GM21447 (cell line): ENCODE measurements at regions not wholly inside any gene's neighbourhood (a gene's known extent, or its start where the extent isn't known, plus 50 kb on each side); places are given as distances from the start of the nearest gene placed in this dataset.
"Not testable (repeated sequence)": the region's sequence is repeated elsewhere in the genome, so short reads cannot be mapped to it uniquely, and the experiment has no call there.

Experiments
- ATAC-seq: cut with Tn5 transposase; IDR thresholded peaks from one replicate; pipeline ENCODE4 v1.9.1; 2021; ENCODE audit not compliant: unreplicated experiment

DNA sequence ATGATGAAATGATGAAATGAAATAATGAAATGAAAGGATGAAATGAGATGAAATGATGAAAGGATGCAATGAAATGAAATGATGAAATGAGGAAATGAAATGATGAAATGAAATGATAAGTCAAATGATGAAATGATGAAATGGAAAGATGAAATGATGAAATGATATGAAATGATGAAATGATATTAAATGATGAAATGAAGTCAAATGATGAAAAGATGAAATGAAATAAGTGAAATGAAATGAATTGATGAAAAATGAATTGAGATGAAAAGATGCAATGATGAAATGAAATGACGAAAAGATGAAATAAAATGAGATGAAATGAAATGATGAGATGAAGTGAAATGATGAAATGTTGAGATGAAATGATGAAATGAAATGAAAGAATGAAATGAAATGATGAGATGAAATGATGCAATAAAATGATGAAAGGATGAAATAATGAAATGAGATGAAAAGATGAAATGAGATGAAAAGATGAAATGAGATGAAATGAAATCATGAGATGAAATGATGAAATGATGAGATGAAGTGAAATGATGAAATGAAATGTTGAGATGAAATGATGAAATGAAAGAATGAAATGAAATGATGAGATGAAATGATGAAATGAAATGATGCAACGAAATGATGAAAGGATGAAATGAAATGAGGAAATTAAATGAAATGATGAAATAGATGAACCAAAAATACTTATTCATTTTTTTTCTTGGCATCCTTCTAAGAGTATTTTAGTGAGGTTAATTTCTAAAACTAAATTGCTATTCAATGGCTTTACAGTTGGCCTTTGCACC is 139.8 kb upstream of the ERV3-1 start:
- ATAC-seq, result not testable (repeated sequence)

DNA sequence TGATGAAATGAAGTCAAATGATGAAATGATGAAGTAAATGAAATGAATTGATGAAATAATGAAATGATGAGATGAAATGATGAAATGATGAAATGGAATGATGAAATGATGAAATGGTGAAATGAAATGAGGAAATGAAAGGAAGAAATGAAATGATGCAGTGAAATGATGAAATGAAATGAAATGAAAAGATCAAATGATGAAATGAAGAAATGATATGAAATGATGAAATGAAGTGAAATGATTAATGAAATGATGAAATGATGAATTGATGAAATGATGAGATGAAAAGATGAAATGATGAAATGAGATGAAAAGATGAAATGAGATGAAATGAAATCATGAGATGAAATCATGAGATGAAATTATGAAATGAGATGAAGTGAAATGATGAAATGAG is 139.2 kb upstream of the ERV3-1 start:
- not testable (repeated sequence) for ATAC-seq

DNA sequence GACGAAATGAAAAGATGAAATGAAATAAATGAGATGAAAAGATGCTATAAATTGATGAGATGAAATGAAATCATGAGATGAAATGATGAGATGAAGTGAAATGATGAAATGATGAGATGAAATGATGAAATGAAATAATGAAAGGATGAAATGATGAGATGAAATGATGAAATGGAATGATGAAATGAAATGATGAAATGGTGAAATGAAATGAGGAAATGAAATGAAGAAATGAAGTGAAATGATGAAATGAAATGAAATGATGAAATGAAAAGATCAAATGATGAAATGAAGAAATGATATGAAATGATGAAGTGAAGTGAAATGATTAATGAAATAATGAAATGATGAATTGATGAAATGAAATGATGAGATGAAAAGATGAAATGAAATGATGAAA is 138.5 kb upstream of the ERV3-1 start:
- not testable (repeated sequence) for ATAC-seq

DNA sequence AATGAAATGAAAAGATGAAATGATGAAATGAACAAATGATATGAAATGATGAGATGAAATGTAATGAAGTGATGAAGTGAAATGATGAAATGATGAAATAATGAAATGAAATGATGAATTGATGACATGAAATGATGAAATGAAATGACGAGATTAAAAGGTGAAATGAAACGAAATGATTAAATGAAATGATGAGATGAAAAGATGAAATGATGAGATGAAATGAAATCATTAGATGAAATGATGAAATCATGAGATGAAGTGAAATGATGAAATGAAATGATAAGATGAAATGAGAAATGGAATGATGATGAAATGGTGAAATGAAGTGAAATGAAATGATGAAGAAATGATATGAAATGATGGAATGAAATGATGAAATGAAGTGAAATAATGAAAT is 138.1 kb upstream of the ERV3-1 start:
- ATAC-seq, result not testable (repeated sequence)

DNA sequence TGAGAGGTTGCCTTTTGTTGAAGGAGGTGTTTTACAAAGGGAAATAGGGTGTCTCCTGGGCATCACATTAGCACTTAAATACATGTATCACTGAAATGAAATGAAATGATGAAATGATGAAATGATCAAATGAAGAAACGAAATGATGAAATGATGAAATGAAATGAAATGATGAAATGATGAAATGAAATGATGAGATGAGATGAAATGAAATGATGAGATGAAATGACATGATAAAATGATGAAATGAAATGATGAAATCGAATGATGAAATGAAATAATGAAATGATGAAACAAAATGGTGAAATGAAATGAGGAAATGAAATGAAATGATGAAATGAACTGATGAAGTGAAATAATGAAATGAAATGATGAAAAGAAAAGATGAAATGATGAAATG is 137.6 kb upstream of the ERV3-1 start:
- not testable (repeated sequence) for ATAC-seq

DNA sequence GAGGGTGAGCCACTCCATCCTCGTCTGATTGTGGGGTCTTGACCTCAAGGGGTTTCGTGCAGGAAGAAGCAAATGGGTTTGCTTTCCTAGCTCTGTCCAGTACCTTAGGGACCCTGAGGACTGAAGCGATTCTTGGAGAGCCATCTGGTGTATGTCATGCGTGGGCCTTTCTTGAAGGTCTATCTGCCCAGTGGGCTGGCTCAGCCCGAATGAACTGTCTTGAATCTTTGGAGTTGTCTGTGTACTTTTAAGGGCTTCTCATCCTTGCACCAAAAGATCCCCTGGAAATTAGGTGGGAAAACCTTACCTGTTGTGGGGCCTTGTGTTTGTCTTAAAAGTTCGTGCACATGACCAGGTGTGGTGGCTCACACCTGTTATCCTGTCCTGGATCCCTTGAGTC is 135.4 kb upstream of the ERV3-1 start:
- ATAC-seq, result not testable (repeated sequence)

DNA sequence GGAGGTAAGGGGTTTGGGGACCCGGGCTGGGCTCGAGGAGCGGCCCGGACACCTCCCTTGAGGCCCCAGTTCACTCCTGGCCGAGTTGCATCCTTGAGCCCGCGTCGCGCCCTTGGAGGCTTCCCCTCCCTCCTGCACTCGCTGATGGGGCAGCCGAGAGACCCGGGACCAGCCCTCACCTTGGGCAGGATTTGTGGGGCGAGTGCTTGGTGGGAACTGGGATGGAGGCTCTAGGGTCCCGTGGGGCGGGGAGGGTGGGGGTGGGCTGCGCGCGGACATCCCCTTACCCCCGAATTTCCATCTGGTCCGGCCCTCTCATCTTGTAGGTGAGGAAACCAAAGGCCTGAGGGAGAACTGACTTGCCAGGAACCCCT is 134.9 kb upstream of the ERV3-1 start:
- ATAC-seq, result not testable (repeated sequence)

DNA sequence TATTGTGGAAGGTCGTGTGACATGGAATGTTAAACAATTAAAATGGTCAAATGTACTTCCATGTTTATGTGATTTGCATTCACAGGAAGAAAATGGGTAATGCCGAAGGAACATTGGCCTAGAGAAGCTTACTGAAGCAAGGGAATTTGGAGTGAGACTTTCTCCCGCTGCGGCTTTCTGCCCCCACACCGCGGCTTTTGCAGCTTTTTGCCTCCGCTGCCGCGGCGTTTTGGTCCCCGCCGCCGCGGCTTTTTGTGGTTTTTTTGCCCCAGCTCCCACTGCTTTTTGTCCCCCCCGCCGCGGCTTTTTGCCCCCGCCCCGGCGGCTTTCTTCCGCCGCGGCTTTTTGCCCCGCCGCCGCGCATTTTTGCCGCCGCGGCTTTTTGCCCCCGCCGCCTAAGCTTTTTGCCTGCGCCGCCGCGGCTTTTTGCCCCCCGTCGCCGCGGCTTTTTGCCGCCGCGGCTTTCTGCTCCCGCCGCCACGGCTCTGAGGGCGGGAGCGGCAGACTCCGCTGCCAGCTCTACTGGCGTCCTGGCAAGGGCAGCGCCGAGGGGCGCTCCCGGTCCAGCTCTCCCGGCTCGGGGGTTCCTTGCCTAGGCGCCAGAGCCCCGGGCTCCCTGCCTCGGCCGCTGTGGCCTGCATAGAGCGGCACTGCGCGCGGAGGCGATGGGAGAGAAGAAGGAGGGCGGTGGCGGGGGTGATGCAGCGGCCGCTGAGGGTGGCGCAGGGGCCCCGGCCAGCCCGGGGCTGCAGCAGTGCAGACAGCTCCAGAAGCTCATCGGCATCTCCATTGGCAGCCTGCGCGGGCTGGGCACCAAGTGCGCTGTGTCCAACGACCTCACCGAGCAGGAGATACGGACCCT is 134.3 kb upstream of the ERV3-1 start:
- ATAC-seq, result not testable (repeated sequence)

DNA sequence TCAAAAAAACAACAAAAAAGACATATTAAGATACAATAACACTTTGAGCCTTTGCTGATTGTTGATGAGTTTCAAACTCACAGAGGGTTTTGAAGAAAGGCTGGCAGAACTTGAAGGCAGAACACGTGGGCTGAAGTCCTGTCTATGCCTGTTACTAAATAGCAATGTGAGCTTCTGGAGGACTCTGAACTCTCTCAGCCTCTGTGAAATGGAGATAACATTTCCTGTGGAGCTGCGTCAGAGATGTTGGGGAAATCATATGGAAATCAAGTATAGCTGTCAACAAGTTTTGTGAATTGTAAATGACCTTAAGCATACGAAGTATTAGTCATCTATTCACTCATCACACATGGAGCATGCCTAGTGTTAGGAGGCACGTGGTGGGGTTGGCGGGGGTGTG is 130.4 kb upstream of the ERV3-1 start:
- ATAC-seq, result not testable (repeated sequence)

DNA sequence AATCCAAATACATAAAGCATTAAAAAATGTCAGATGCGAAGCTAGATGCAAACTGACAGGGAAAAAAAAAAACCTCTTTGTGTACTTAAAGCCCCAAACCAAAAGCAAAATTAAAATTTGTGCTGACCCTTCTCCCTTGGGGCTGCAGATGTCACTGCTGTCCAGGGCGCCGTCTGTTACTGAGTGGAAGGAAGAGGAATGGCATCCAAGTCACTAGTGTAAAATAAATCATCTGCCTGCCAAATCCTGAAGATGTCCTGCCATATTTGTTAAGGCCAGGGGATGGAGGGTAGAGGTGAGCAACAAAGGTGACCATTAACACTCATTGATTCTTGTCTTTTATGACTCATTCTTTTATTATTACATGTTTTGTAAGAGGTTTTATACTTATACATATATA is 126.6 kb upstream of the ERV3-1 start:
- not testable (repeated sequence) for ATAC-seq

DNA sequence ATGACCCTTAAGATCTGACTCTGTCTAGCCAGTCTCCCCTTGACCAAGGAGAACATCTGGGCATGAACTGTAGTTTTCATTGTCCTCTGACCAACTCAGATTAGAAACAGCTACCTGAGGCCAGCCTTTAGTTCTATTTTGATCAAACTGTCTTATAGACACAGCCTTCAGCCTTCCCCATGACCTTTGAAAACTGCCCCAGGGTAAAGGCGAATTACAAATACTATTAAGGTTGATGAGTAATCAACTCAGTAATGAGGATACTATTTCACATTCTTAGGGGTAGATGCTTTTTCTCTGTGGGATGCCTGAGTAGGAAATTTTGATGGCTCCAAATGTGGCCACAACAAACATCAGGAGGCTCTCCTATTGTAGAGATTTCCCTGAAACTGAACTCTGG is 125.8 kb upstream of the ERV3-1 start:
- not testable (repeated sequence) for ATAC-seq

DNA sequence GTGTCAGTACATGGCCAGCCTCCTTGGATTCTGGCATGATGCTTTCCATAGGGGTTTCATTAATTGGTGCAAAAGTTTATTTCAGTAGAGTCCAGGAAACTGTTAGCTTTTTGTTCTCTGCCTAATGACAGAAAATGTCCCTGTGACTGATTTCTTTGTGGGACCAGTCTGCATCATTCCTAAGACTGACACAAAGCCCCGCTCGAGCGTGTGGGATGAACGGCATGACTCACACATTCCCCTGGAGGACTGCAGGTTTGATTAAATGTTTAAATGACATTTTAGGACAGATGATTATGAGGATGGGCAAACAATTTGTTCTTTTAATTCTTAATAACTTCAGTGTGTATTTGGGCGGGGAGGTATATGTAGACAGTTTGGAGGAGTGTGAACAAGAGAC is 120.9 kb upstream of the ERV3-1 start:
- not testable (repeated sequence) for ATAC-seq

DNA sequence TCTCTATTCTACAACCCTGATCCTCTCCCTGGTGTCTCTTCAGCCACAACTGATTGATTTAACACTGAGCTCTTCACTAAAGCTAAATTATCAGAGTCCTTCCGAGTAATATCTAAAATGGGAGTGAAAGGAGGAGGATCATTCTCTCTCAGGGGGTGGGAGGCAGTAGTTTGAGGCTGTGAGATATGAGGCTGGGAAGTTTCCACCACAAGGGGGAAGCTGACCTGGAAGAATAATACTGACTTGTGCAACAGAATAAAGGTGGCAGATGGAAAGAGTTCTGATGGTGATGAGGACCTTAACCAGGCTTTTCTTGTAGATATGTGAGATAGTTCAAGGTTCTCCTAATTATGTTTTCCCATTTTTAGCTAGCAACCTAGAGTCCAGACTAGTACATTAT is 118.1 kb upstream of the ERV3-1 start:
- not testable (repeated sequence) for ATAC-seq

DNA sequence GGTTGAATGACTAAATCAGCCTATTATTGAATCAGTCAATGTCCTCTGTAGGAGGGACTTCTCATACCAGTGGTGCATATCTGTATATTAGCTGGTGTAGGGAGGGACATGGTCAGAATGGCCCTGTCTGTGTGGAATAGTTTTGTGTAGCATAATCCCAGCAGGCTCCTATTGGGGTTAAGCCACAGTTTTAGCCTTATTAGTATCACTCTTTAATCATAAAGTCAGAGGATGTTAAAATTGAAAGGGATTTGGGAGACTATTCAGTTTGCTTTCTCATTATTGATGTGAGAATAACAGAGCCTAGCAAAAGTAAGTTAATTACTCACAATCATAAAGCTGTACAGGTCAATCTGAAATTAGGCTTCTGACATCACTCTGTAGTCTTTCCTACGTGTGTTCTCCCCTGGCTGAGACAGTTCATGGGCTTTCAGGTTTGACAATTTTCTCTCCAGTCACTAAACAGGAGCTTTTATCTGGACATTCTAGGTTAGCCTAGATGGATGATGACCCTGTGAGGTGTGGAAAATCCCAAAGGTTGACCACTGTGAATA is 99.2 kb upstream of the ERV3-1 start:
- not testable (repeated sequence) for ATAC-seq

DNA sequence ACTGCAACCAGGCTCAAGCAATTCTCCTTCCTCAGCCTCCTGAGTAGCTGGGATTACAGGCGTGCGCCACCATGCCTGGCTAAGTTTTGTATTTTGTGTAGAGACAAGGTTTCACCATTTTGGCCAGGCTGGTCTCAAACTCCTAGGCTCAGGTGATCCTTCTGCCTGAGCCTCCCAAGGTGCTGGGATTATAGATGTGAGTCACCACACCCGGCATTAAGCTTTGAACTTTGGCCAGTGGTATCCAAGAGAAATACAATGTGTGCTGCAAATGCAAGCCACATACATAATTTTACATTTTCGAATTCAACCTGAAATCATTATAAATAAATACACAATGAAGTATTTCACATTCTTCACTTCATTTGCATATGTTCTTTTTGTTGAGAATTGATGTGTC is 94.0 kb upstream of the ERV3-1 start:
- not testable (repeated sequence) for ATAC-seq

DNA sequence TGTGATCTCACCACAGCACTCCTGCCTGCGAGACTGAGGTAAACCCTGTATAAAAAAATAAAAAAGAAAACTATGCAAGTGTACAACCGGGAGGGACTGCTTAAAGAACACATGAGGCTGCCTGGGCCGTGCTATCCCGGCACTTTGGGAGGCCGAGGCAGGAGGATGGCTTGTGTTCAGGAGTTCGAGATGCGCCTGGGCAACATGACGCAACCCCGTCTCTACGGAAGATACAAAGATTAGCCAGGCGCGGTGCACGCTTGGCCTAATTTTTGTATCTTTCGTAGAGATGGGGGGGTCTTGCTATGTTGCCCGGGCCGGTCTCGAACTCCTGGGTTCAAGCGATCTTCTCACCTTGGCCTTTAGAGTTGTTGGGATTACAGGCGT is 75.2 kb upstream of the ERV3-1 start:
- ATAC-seq, result not testable (repeated sequence)

DNA sequence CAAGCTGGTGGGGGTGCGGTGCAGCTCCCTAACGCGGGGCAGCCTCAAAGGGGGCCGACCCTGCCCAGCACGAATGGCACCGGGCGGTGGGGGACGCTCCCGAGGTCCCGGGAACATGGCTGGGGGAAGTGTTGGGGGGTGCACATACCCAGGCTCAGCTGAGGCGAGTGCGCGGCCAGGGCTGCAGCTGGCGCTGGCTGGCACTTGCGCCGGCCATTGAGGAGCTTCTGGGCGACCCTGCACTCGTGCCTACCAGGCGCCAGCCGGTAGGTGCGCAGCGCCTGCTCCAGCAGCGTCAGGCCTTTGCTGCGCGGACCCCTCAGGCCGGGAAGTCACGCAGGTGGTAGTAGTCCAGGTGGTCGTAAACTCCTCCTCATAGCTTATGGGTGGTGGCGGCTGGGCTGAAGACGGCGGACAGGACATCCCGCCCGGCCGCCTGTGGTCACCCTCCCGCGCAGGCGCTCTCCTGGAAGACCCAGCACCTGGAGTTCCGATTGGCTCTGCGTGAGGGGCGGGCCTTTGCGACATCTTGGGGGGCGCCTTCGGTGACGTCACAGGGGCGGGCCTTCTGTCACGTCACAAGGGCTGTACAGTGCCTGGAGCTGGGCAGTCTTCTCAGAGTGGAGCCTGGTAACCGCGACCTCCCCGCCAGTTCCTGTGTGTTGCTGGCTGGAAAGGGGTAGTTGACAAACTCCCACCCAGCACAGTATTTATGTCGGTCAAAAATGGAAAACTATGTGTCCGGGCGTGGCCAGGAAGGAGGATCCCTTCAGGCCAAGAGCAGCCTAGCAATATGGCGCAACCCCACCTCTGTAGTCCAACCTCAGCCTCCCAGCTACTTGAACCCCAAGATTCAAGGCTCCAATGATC is 74.5 kb upstream of the ERV3-1 start:
- peak; percentile 100 for ATAC-seq

DNA sequence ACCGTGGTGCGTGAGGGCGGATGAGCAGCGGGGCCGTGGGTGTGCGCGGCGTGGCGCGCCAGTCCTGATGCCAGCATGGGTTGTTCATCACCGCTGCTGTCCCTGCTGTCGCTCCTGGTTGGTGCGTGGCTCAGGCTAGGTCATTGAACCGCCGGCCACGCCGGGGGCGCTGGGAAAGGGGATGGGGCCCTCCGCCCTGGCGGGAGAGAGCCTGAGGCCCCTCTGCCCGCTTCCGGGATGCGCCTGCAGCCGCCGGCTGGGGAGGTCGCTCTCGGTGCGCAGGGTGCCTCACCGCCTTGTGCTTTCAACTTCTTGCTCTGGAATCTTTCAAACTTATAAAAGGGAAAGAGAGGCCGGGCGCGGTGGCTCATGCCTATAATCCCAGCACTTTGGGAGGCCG is 68.5 kb upstream of the ERV3-1 start:
- not testable (repeated sequence) for ATAC-seq

DNA sequence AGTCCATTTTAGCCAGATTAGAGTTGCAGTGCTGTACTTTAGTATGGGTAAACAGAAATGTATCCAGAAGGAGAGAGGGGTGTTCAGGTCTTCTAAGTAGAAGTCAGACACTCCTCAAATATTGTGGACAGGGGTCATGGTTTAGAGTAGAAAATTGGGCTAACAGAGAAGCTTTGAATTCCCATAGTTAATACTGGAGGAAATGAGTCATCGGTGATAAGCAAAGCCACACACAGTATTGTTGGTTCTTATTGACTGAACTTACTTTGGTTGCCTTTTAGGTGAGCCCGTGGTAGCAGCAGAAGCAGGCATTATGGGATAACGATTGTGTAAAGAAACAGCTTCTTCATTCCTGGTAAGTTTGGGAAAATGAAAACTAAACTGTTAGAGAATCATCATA is 66.7 kb upstream of the ERV3-1 start:
- ATAC-seq, result not testable (repeated sequence)

DNA sequence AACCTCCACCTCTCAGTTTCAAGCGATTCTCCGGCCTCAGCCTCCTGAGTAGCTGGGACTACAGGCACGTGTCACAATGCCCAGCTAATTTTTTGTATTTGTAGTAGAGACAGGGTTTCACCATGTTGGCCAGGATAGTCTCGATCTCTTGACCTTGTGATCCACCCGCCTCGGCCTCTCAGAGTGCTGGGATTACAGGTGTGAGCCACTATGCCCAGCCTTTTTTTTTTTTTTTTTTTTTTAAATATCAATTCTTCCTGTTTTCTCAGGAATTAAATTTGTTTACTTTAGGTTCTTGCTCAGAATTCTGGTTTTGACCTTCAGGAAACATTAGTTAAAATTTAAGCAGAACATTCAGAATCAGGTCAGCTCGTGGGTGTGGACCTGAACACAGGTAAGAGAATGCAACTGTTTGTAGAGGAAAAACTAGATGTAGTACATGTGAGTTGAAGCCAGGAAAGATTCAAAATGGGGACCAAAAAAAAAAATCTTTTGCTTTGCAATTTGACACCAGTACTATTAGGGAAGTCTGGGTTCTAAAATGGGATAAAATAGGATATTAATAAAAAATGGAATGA is 65.5 kb upstream of the ERV3-1 start:
- not testable (repeated sequence) for ATAC-seq
